ENCODE measurements at regions not wholly inside any gene's neighbourhood (a gene's known extent, or its start where the extent isn't known, plus 50 kb on each side); places are given as distances from the start of the nearest gene placed in this dataset.

DNA sequence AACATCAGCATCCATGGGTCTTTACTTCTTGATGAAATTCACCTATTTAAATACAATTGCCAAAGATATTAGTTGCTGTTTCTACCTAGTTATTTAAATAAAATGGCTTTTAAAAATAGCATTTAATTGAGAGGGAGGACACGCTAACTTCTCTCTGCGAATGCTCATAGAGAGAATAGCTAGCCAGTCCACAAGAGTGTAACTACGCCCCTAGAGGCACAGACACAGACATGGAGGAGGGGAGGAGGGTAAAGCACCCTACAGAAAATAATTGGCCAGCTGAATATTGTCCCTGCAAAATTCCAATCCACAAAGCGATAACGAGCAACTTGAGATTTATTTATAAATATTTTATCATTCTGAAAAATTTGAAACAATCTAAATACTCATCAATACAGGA, 97.0 kb upstream of the PAPOLG start:
- TF ChIP-seq, protein P1, sequence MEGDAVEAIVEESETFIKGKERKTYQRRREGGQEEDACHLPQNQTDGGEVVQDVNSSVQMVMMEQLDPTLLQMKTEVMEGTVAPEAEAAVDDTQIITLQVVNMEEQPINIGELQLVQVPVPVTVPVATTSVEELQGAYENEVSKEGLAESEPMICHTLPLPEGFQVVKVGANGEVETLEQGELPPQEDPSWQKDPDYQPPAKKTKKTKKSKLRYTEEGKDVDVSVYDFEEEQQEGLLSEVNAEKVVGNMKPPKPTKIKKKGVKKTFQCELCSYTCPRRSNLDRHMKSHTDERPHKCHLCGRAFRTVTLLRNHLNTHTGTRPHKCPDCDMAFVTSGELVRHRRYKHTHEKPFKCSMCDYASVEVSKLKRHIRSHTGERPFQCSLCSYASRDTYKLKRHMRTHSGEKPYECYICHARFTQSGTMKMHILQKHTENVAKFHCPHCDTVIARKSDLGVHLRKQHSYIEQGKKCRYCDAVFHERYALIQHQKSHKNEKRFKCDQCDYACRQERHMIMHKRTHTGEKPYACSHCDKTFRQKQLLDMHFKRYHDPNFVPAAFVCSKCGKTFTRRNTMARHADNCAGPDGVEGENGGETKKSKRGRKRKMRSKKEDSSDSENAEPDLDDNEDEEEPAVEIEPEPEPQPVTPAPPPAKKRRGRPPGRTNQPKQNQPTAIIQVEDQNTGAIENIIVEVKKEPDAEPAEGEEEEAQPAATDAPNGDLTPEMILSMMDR (conservative IDR thresholded peaks at IDR 0.05 in 1 of 2, IDR thresholded peaks at IDR 0.05 in 1 of 2; ENCODE audit: extremely low read depth in 1 of 2, insufficient read depth in 1 of 2, low read depth in 1 of 2, low read length in 2 of 2): no peak
- no peak for TF ChIP-seq EZH2 (IDR thresholded peaks at IDR 0.05; ENCODE audit: borderline replicate concordance, low read length)

All from mammary epithelial cell (primary cell).